ENCODE measurements at regions not wholly inside any gene's neighbourhood (a gene's known extent, or its start where the extent isn't known, plus 50 kb on each side); places are given as distances from the start of the nearest gene placed in this dataset.

- no peak for DNase-seq (ENCODE audit: low read depth)
These were observed 66.6 kb upstream of the TIAM1 start for GRCh38 chr21:31410499-31411131.

- no peak for DNase-seq (ENCODE audit: low read depth)
These were observed 65.9 kb upstream of the TIAM1 start for GRCh38 chr21:31409831-31410487.

GRCh38 chr21:31408301-31409088, 64.4 kb upstream of the TIAM1 start:
- no peak for DNase-seq (ENCODE audit: low read depth)

- no peak for DNase-seq (ENCODE audit: low read depth)
These were observed 62.4 kb upstream of the TIAM1 start for GRCh38 chr21:31406510-31406909.

- DNase-seq (ENCODE audit: low read depth): no peak
These were observed 61.5 kb upstream of the TIAM1 start for GRCh38 chr21:31405604-31406003.

- no peak for DNase-seq (ENCODE audit: low read depth)
These were observed 59.7 kb upstream of the TIAM1 start for GRCh38 chr21:31403596-31404333.

- no peak for DNase-seq (ENCODE audit: low read depth)
These were observed 55.5 kb upstream of the TIAM1 start for GRCh38 chr21:31399591-31399990.

- no peak for DNase-seq (ENCODE audit: low read depth)
These were observed 54.5 kb upstream of the TIAM1 start for GRCh38 chr21:31398574-31398973.

GRCh38 chr21:31397939-31398338, 53.9 kb upstream of the TIAM1 start:
- DNase-seq (ENCODE audit: low read depth): no peak

GRCh38 chr21:31397515-31397926, 53.5 kb upstream of the TIAM1 start:
- DNase-seq (ENCODE audit: low read depth): no peak

- no peak for DNase-seq (ENCODE audit: low read depth)
These were observed 53.0 kb upstream of the TIAM1 start for GRCh38 chr21:31397030-31397429.

GRCh38 chr21:31396399-31396798, 52.3 kb upstream of the TIAM1 start:
- DNase-seq (ENCODE audit: low read depth): no peak

- no peak for DNase-seq (ENCODE audit: low read depth)
These were observed 51.7 kb upstream of the TIAM1 start for GRCh38 chr21:31395791-31396190.

GRCh38 chr21:31395268-31395667, 51.2 kb upstream of the TIAM1 start:
- no peak for DNase-seq (ENCODE audit: low read depth)

GRCh38 chr21:31394309-31394708, 50.2 kb upstream of the TIAM1 start:
- DNase-seq (ENCODE audit: low read depth): no peak

Measured in M059J (cell line).